Upper lobe of right lung (tissue), 1 donor: ENCODE measurements at regions not wholly inside any gene's neighbourhood (a gene's known extent, or its start where the extent isn't known, plus 50 kb on each side); places are given as distances from the start of the nearest gene placed in this dataset.
"Not testable (repeated sequence)": the region's sequence is repeated elsewhere in the genome, so short reads cannot be mapped to it uniquely, and the experiment has no call there.

Source experiments
- ATAC-seq: fragments of 200-7000 bp; cut with Tn5 transposase; one replicate; pipeline ENCODE4 v1.9.1; 2020; ENCODE audit warnings: mild to moderate bottlenecking, moderate library complexity
- DNase-seq: peaks from one replicate; pipeline ENCODE4 v3.0.0-alpha.2; 2020
- H3K27ac ChIP-seq: fragments of 200-600 bp; one replicate; pipeline ENCODE4 v1.8.0; 2022
- H3K27me3 ChIP-seq: fragments of 200-600 bp; one replicate; pipeline ENCODE4 v1.8.0; 2022; ENCODE audit warnings: mild to moderate bottlenecking
- H3K36me3 ChIP-seq: fragments of 200-600 bp; one replicate; pipeline ENCODE4 v1.8.0; 2022
- H3K4me1 ChIP-seq: fragments of 200-600 bp; one replicate; pipeline ENCODE4 v1.8.0; 2022
- H3K4me3 ChIP-seq: fragments of 200-600 bp; one replicate; pipeline ENCODE4 v1.8.0; 2022; ENCODE audit warnings: mild to moderate bottlenecking
- H3K9me3 ChIP-seq: fragments of 200-600 bp; one replicate; pipeline ENCODE4 v1.8.0; 2022
- CTCF ChIP-seq: fragments of 200-600 bp; IDR thresholded peaks from one replicate; pipeline ENCODE4 v1.8.0; 2022; ENCODE audit warnings: antibody characterized with exemption
- intact Hi-C: fragments of 100-400 bp; cut with DNase I; formaldehyde crosslinking; loops from one replicate; pipeline ENCODE4 v1.11.0; 2022
- donor health status: DM: no; HTN: yes; CAD: no; lungs with severe emphysema.

GRCh38 chr15:22229990-22230819 lies 149.9 kb downstream of the OR4M2 start:
- intact Hi-C loops: no loop called here
- H3K4me1 ChIP-seq: no peaks in the 10 kb centered on the region
- no peak overlapping the region for H3K27ac ChIP-seq
- no peak overlapping the region for H3K4me3 ChIP-seq
- H3K9me3 ChIP-seq: no peaks in the 10 kb centered on the region
- no peaks in the 10 kb centered on the region for H3K36me3 ChIP-seq
- no peaks in the 10 kb centered on the region for H3K27me3 ChIP-seq
- TF ChIP-seq CTCF: no peak
- ATAC-seq (no peak), DNase-seq (peak; percentile 26)

GRCh38 chr15:22231603-22232002 lies 151.3 kb downstream of the OR4M2 start:
- no peaks in the 10 kb centered on the region for H3K27me3 ChIP-seq
- H3K4me3 ChIP-seq: no peak overlapping the region
- DNase-seq (no peak), ATAC-seq (no peak)
- H3K36me3 ChIP-seq: no peaks in the 10 kb centered on the region
- intact Hi-C loops: no loop called here
- H3K4me1 ChIP-seq: no peaks in the 10 kb centered on the region
- no peak overlapping the region for H3K27ac ChIP-seq
- TF ChIP-seq CTCF: no peak
- no peaks in the 10 kb centered on the region for H3K9me3 ChIP-seq

GRCh38 chr15:22232675-22233074 lies 152.3 kb downstream of the OR4M2 start:
- Histone ChIP-seq H3K36me3 (no peaks in the 10 kb centered on the region), H3K27me3 (no peaks in the 10 kb centered on the region), H3K9me3 (no peaks in the 10 kb centered on the region), H3K27ac (no peak overlapping the region), H3K4me1 (no peaks in the 10 kb centered on the region), H3K4me3 (no peak overlapping the region)
- ATAC-seq (no peak), DNase-seq (no peak)
- intact Hi-C loops: no loop called here
- no peak for TF ChIP-seq CTCF

- H3K27ac ChIP-seq, H3K27me3 ChIP-seq, H3K9me3 ChIP-seq, H3K4me3 ChIP-seq, H3K4me1 ChIP-seq, ATAC-seq, H3K36me3 ChIP-seq, intact Hi-C loops, DNase-seq: not testable (repeated sequence)
These were observed 155.1 kb downstream of the OR4M2 start for GRCh38 chr15:22235261-22235930.

- no peaks in the 10 kb centered on the region for H3K27me3 ChIP-seq
- H3K4me3 ChIP-seq: no peak overlapping the region
- no peak for TF ChIP-seq CTCF
- ATAC-seq (no peak), DNase-seq (no peak)
- intact Hi-C loops: no loop called here
- H3K36me3 ChIP-seq: no peaks in the 10 kb centered on the region
- H3K9me3 ChIP-seq: no peaks in the 10 kb centered on the region
- no peak overlapping the region for H3K27ac ChIP-seq
- no peaks in the 10 kb centered on the region for H3K4me1 ChIP-seq
These were observed 156.1 kb downstream of the OR4M2 start for GRCh38 chr15:22236469-22236868.

GRCh38 chr15:22237891-22238275 lies 157.6 kb downstream of the OR4M2 start:
- DNase-seq (no peak), ATAC-seq (no peak)
- intact Hi-C loops: no loop called here
- no peaks in the 10 kb centered on the region for H3K27me3 ChIP-seq
- no peaks in the 10 kb centered on the region for H3K36me3 ChIP-seq
- H3K9me3 ChIP-seq: no peaks in the 10 kb centered on the region
- no peak for TF ChIP-seq CTCF
- H3K4me1 ChIP-seq: no peaks in the 10 kb centered on the region
- no peak overlapping the region for H3K4me3 ChIP-seq
- H3K27ac ChIP-seq: no peak overlapping the region

GRCh38 chr15:22238276-22238958 lies 158.1 kb downstream of the OR4M2 start:
- ATAC-seq: peak; percentile 12
- H3K4me3 ChIP-seq, H3K4me1 ChIP-seq, DNase-seq, intact Hi-C loops, H3K27me3 ChIP-seq, H3K27ac ChIP-seq, H3K36me3 ChIP-seq, H3K9me3 ChIP-seq: not testable (repeated sequence)

GRCh38 chr15:22238959-22239805 lies 158.9 kb downstream of the OR4M2 start:
- DNase-seq, H3K9me3 ChIP-seq, H3K27ac ChIP-seq, H3K4me1 ChIP-seq, intact Hi-C loops, H3K4me3 ChIP-seq, H3K27me3 ChIP-seq, H3K36me3 ChIP-seq: not testable (repeated sequence)
- ATAC-seq: peak; percentile 32
